Endodermal cell (in vitro differentiated cells): ENCODE measurements at regions not wholly inside any gene's neighbourhood (a gene's known extent, or its start where the extent isn't known, plus 50 kb on each side); places are given as distances from the start of the nearest gene placed in this dataset.

Experiments used
- DNase-seq: peaks from one replicate; pipeline ENCODE4 v3.0.0-alpha.2; 2017
- H3K27ac ChIP-seq: 2 replicates; pipeline ENCODE4 v1.5.1; 2013; ENCODE audit warnings: mild to moderate bottlenecking, low read depth, low read length, moderate library complexity
- H3K27me3 ChIP-seq: 2 replicates; pipeline ENCODE4 v1.6.1; 2013; ENCODE audit warnings: mild to moderate bottlenecking, low read length, moderate library complexity; ENCODE audit not compliant: insufficient read depth, control insufficient read depth, poor library complexity, severe bottlenecking
- H3K36me3 ChIP-seq: 2 replicates; pipeline ENCODE4 v1.7.0; 2013; ENCODE audit warnings: mild to moderate bottlenecking, low read length, moderate library complexity; ENCODE audit not compliant: control insufficient read depth, insufficient read depth
- H3K4me1 ChIP-seq: one replicate; pipeline ENCODE4 v1.7.0; 2013; ENCODE audit warnings: low read length; ENCODE audit not compliant: control insufficient read depth, insufficient read depth
- H3K4me3 ChIP-seq: 2 replicates; pipeline ENCODE4 v1.5.1; 2013; ENCODE audit warnings: mild to moderate bottlenecking, low read length, moderate library complexity
- H3K9ac ChIP-seq: 2 replicates; pipeline ENCODE4 v1.6.1; 2013; ENCODE audit warnings: mild to moderate bottlenecking, low read length, moderate library complexity; ENCODE audit not compliant: poor library complexity, severe bottlenecking; ENCODE audit errors: extremely low read depth
- H3K9me3 ChIP-seq: 2 replicates; pipeline ENCODE4 v1.6.1; 2013; ENCODE audit warnings: mild to moderate bottlenecking, low read length, moderate library complexity; ENCODE audit not compliant: control insufficient read depth
- H3K27ac Mint-ChIP-seq: 2 replicates; pipeline ENCODE4 v1.8.0; 2020; ENCODE audit warnings: mixed read lengths
- H3K27me3 Mint-ChIP-seq: 2 replicates; pipeline ENCODE4 v1.8.0; 2021; ENCODE audit warnings: mild to moderate bottlenecking, mixed read lengths; ENCODE audit not compliant: insufficient read depth
- H3K36me3 Mint-ChIP-seq: 2 replicates; pipeline ENCODE4 v1.8.0; 2020; ENCODE audit warnings: low read depth, mixed read lengths
- H3K4me1 Mint-ChIP-seq: 2 replicates; pipeline ENCODE4 v1.8.0; 2020; ENCODE audit warnings: mixed read lengths
- H3K4me3 Mint-ChIP-seq: 2 replicates; pipeline ENCODE4 v1.8.0; 2020; ENCODE audit warnings: mild to moderate bottlenecking, moderate library complexity, mixed read lengths
- H3K9me3 Mint-ChIP-seq: 2 replicates; pipeline ENCODE4 v1.8.0; 2020; ENCODE audit warnings: mild to moderate bottlenecking, mixed read lengths
- CTCF ChIP-seq: fragments of 200-600 bp; sonication (generic); conservative IDR thresholded peaks from 2 replicates; pipeline ENCODE4 v1.5.0; 2021; ENCODE audit warnings: antibody characterized with exemption, mild to moderate bottlenecking
- WGBS, 2 experiments: methylation state at CpG; one replicate each; pipeline versions ENCODE4 v1.1.5 to v1.1.7; 2013; ENCODE audit warnings: missing lambda C conversion rate in 2 of 2, mixed read lengths in 1 of 2; ENCODE audit not compliant: insufficient coverage in 1 of 2, insufficient read length in 1 of 2; 5-methylcytosine and 5-hydroxymethylcytosine counted together

DNA sequence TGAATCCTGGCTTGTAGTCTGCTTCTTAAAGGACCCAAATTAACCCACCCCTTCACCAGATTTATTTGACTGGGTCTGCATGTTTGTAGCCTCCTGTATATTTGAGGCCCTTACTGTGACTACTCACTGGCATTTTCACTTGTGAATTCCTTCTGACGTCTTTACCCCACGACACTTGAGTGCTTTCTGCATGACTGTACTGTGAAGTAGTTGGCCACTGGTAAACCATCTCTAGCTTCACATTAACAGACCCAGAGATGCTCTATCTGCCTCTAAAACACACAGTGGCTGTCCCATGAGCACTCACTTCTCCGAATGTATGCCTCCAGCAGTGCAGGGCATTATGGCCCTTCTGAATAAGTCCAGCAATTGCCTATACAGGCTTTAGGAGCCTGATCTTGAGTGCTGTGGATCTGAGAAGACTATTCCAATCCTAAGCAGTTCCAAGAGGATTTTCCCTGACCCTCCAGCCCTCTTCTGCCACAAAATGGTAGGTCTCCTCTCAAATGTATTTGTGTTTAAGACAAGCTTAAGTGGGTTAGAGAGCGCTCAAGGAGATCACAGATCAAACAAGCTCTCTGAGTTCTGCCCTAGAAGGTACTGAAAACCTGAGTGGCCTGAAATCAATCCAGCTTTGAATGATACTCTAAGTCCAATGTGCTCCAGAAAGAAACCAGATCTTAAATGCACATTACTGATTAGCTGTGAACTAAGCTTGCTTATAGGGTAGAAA is 534.7 kb downstream of the RPS29 start:
- Histone ChIP-seq H3K27ac (no peak overlapping the region), H3K9ac (no peak overlapping the region)
- 79 to 100% methylated on average over 1 to 4 of the region's 4 CpGs for WGBS, 2 experiments

DNA sequence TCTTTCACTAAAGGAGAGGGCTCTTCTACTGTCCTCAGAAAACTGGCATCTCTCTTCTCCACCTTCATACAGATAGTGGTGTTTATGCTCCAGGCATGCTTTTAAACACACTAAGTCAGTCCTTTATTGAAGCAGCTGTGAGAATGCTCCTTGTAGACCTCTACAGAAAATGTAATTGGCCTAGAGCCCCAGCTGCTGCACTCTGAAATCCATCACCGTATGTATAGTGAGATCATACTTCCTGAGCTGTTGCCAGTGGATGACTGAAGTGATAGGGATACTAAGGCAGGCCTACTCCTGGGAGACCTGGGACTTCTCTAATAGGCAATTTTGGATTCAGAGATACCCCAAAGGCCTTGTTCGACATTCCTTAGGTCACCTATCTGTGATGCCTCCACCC is 535.4 kb downstream of the RPS29 start:
- no peak overlapping the region for H3K9ac ChIP-seq
- H3K4me1 Mint-ChIP-seq, result no peaks in the 10 kb centered on the region
- H3K9me3 Mint-ChIP-seq, result no peaks in the 10 kb centered on the region
- no peaks in the 10 kb centered on the region for H3K36me3 Mint-ChIP-seq
- 93 to 100% methylated on average over 2 of the region's 2 CpGs for WGBS, 2 experiments
- DNase-seq, result no peak
- no peak overlapping the region for H3K4me3 ChIP-seq
- H3K4me3 Mint-ChIP-seq, result no peak overlapping the region
- no peaks in the 10 kb centered on the region for H3K4me1 ChIP-seq
- no peak for TF ChIP-seq CTCF
- no peaks in the 10 kb centered on the region for H3K27me3 ChIP-seq
- H3K9me3 ChIP-seq, result no peaks in the 10 kb centered on the region
- no peak overlapping the region for H3K27ac ChIP-seq
- no peak overlapping the region for H3K27ac Mint-ChIP-seq
- no peaks in the 10 kb centered on the region for H3K36me3 ChIP-seq
- no peaks in the 10 kb centered on the region for H3K27me3 Mint-ChIP-seq

More for the DNA sequence above, 534.7 kb downstream of the RPS29 start:
- Histone ChIP-seq H3K9me3 (no peaks in the 10 kb centered on the region), H3K27me3 (no peaks in the 10 kb centered on the region), H3K4me1 (no peaks in the 10 kb centered on the region), H3K36me3 (no peaks in the 10 kb centered on the region), H3K4me3 (no peak overlapping the region)
- Mint-ChIP-seq H3K4me1 (no peaks in the 10 kb centered on the region), H3K4me3 (no peak overlapping the region), H3K27me3 (no peaks in the 10 kb centered on the region), H3K9me3 (no peaks in the 10 kb centered on the region), H3K27ac (no peak overlapping the region), H3K36me3 (no peaks in the 10 kb centered on the region)
- no peak for DNase-seq
- no peak for TF ChIP-seq CTCF

- no peaks in the 10 kb centered on the region for H3K9me3 ChIP-seq
- H3K36me3 Mint-ChIP-seq, result no peaks in the 10 kb centered on the region
- H3K27me3 Mint-ChIP-seq, result no peaks in the 10 kb centered on the region
- H3K36me3 ChIP-seq, result no peaks in the 10 kb centered on the region
- no peaks in the 10 kb centered on the region for H3K4me1 Mint-ChIP-seq
- no peak overlapping the region for H3K4me3 ChIP-seq
- H3K27ac Mint-ChIP-seq, result no peak overlapping the region
- no peak overlapping the region for H3K9ac ChIP-seq
- H3K27ac ChIP-seq, result no peak overlapping the region
- H3K9me3 Mint-ChIP-seq, result no peaks in the 10 kb centered on the region
- no peak for DNase-seq
- H3K27me3 ChIP-seq, result no peaks in the 10 kb centered on the region
- no peaks in the 10 kb centered on the region for H3K4me1 ChIP-seq
- H3K4me3 Mint-ChIP-seq, result no peak overlapping the region
- no peak for TF ChIP-seq CTCF
Measured at GRCh38 chr14:49049711-49050110, 536.5 kb downstream of the RPS29 start.
